ENCODE measurements at regions not wholly inside any gene's neighbourhood (a gene's known extent, or its start where the extent isn't known, plus 50 kb on each side); places are given as distances from the start of the nearest gene placed in this dataset.

DNA sequence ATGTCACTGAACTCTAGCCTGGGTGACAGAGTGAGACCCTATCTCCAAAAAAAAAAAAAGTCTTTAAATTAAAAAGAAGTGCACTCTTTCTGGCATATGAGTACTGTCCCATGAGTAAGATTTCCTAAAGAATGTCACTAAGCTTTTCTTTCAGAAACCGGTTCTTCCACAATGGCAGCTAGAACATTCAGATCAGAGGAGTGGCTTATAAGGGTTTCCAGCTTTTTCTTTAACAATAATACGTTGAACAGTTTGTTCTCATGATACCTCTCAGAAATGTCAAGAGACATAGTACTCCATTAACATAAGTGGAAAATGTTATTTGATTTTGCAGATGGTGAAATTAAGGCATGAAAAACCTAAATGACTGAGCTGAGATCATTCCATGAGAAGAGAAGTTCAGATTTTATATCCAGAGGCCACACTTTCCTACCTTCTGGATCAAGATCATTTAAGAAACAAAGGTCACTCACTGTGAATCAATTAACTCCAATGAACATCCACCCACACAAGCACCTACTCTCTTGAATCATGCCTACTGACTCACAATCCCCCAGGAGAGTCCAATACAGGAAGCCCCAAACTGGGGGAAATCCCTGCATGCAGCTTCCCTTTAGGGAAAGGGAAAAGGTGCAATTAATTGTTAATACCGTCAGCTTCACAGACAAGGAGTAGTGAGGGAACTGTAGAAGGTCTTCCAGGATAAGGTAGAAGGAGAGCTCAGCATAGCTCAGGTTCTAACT lies 86.9 kb downstream of the SPTSSA start:
- no peak overlapping the region for H3K27ac Mint-ChIP-seq
- H3K9me3 ChIP-seq (ENCODE audit: control insufficient read depth in 1 of 2, insufficient read depth in 1 of 2, low read length in 2 of 2) = no peaks in the 10 kb centered on the region
- DNase-seq = no peak
- no peaks in the 10 kb centered on the region for H3K27me3 ChIP-seq (ENCODE audit: control insufficient read depth in 1 of 2, insufficient read depth in 2 of 2, low read length in 2 of 2)
- CTCF ChIA-PET = no interaction called here
- TF ChIP-seq, protein P1, sequence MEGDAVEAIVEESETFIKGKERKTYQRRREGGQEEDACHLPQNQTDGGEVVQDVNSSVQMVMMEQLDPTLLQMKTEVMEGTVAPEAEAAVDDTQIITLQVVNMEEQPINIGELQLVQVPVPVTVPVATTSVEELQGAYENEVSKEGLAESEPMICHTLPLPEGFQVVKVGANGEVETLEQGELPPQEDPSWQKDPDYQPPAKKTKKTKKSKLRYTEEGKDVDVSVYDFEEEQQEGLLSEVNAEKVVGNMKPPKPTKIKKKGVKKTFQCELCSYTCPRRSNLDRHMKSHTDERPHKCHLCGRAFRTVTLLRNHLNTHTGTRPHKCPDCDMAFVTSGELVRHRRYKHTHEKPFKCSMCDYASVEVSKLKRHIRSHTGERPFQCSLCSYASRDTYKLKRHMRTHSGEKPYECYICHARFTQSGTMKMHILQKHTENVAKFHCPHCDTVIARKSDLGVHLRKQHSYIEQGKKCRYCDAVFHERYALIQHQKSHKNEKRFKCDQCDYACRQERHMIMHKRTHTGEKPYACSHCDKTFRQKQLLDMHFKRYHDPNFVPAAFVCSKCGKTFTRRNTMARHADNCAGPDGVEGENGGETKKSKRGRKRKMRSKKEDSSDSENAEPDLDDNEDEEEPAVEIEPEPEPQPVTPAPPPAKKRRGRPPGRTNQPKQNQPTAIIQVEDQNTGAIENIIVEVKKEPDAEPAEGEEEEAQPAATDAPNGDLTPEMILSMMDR (IDR thresholded peaks at IDR 0.05) = no peak
- no peaks in the 10 kb centered on the region for H3K27me3 Mint-ChIP-seq
- intact Hi-C loops (cut with DNase I, micrococcal nuclease) = no loop called here
- POLR2A ChIA-PET = no interaction called here
- no peak overlapping the region for H3K4me3 Mint-ChIP-seq
- H3K9me3 Mint-ChIP-seq = no peaks in the 10 kb centered on the region
- no peaks in the 10 kb centered on the region for H3K36me3 ChIP-seq (ENCODE audit: insufficient read depth, low read length)
- H3K4me3 ChIP-seq (ENCODE audit: low read length) = no peak overlapping the region
- H3K4me1 Mint-ChIP-seq (ENCODE audit: low read depth) = no peaks in the 10 kb centered on the region
- ATAC-seq (ENCODE audit: poor library complexity) = no peak
- H3K4me1 ChIP-seq (ENCODE audit: insufficient read depth, low read length) = no peaks in the 10 kb centered on the region
- no peaks in the 10 kb centered on the region for H3K36me3 Mint-ChIP-seq (ENCODE audit: low read depth)
- no peak overlapping the region for H3K27ac ChIP-seq (ENCODE audit: low read depth in 1 of 2, low read length in 2 of 2)

DNA sequence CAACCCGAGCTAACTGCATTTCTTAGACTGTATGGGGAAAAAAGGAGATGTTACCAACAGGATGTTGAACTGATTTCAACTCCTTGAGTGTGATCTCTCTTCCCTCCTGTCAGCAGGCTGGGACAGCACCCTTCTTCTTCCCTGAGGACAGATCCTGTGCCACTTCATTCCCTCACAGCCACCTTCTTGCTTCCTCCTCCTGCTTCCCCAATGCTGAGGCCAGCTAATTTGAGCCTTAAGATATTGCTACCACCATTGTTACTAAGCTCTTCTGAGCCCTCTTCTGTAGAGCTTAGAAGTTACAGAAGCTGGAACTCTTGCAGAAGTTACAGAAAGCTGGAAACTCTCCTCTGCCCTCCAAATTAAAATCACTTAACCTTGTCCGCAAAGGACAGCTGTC lies 88.8 kb downstream of the SPTSSA start:
- Histone ChIP-seq H3K9me3 (ENCODE audit: control insufficient read depth in 1 of 2, insufficient read depth in 1 of 2, low read length in 2 of 2) (no peaks in the 10 kb centered on the region), H3K4me1 (ENCODE audit: insufficient read depth, low read length) (no peaks in the 10 kb centered on the region), H3K36me3 (ENCODE audit: insufficient read depth, low read length) (no peaks in the 10 kb centered on the region), H3K27me3 (ENCODE audit: control insufficient read depth in 1 of 2, insufficient read depth in 2 of 2, low read length in 2 of 2) (no peaks in the 10 kb centered on the region), H3K27ac (ENCODE audit: low read depth in 1 of 2, low read length in 2 of 2) (no peak overlapping the region), H3K4me3 (ENCODE audit: low read length) (no peak overlapping the region)
- Mint-ChIP-seq H3K4me3 (no peak overlapping the region), H3K4me1 (ENCODE audit: low read depth) (no peaks in the 10 kb centered on the region), H3K27ac (no peak overlapping the region), H3K9me3 (no peaks in the 10 kb centered on the region), H3K27me3 (peaks cover 9% of the 10 kb centered on the region), H3K36me3 (ENCODE audit: low read depth) (no peaks in the 10 kb centered on the region)
- TF ChIP-seq, protein P1 (IDR thresholded peaks at IDR 0.05) = no peak
- ChIA-PET POLR2A (no interaction called here), CTCF (no interaction called here)
- DNase-seq (no peak), ATAC-seq (ENCODE audit: poor library complexity) (no peak)
- intact Hi-C loops (cut with DNase I, micrococcal nuclease) = no loop called here

DNA sequence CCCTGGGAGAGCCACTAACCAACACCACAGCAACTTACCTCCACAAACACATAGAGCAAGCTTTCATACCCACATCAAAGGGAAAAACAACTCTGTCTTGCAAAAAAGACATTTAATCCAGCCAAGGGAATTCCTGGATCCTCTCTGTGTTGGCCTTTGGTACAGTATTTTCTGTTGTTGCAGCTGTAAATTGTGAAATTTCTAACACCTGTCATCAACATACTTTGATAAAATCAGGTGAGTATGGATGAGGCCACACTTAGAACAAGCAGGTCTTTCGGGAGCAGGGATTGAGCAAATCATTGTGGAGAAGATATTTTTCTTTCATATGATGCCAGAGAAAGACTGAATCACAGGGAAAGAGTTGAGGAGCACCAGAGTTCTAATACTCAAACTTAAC lies 89.3 kb downstream of the SPTSSA start:
- Histone ChIP-seq H3K4me3 (ENCODE audit: low read length) (no peak overlapping the region), H3K27ac (ENCODE audit: low read depth in 1 of 2, low read length in 2 of 2) (no peak overlapping the region), H3K4me1 (ENCODE audit: insufficient read depth, low read length) (no peaks in the 10 kb centered on the region), H3K36me3 (ENCODE audit: insufficient read depth, low read length) (no peaks in the 10 kb centered on the region), H3K9me3 (ENCODE audit: control insufficient read depth in 1 of 2, insufficient read depth in 1 of 2, low read length in 2 of 2) (no peaks in the 10 kb centered on the region), H3K27me3 (ENCODE audit: control insufficient read depth in 1 of 2, insufficient read depth in 2 of 2, low read length in 2 of 2) (no peaks in the 10 kb centered on the region)
- no peak for DNase-seq
- H3K4me3 Mint-ChIP-seq = no peak overlapping the region
- ChIA-PET CTCF (no interaction called here), POLR2A (no interaction called here)
- no peaks in the 10 kb centered on the region for H3K36me3 Mint-ChIP-seq (ENCODE audit: low read depth)
- no peaks in the 10 kb centered on the region for H3K4me1 Mint-ChIP-seq (ENCODE audit: low read depth)
- intact Hi-C loops (cut with DNase I, micrococcal nuclease) = no loop called here
- no peaks in the 10 kb centered on the region for H3K9me3 Mint-ChIP-seq
- no peak for ATAC-seq (ENCODE audit: poor library complexity)
- no peak overlapping the region for H3K27ac Mint-ChIP-seq
- TF ChIP-seq, protein P1 (IDR thresholded peaks at IDR 0.05) = no peak
- peaks cover 9% of the 10 kb centered on the region for H3K27me3 Mint-ChIP-seq
